ENCODE measurements at regions not wholly inside any gene's neighbourhood (a gene's known extent, or its start where the extent isn't known, plus 50 kb on each side); places are given as distances from the start of the nearest gene placed in this dataset.

DNA sequence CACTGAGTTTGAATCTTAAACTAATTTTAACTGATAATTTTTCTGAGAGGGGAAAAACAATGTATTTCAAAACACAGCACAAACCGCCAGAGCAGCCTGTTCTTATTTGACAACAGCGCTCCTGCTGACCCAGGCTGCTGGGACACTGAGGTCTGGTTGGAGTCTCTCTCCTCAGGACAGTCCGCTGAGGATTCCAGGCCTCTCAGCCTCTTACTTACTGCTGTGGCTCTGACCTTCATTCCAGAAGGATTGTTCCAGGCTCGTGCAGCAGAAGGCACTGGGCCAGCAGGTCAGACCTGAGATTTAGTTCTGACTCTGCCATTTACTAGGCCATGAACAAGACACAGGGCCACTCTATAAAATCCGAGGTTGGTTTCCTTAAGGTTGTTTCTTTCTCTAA is 393.6 kb downstream of the TDRD3 start:
- Histone ChIP-seq H3K79me2 (ENCODE audit: control insufficient read depth, insufficient read depth, low read length) (no peaks in the 10 kb centered on the region), H3K36me3 (ENCODE audit: control insufficient read depth in 2 of 2, insufficient read depth in 2 of 2, low read length in 1 of 2) (no peaks in the 10 kb centered on the region), H3K4me3 (no peak overlapping the region), H2AFZ (ENCODE audit: control insufficient read depth, low read depth, low read length) (no peak overlapping the region), H4K20me1 (ENCODE audit: control insufficient read depth, insufficient read depth) (no peaks in the 10 kb centered on the region; the same call in 1 of the 2 replicates), H3K27me3 (replicated peaks in 1 of 2; ENCODE audit: control insufficient read depth in 2 of 2, insufficient read depth in 2 of 2, low read length in 1 of 2) (no peaks in the 10 kb centered on the region), H3K9me3 (replicated peaks; ENCODE audit: control insufficient read depth, insufficient read depth, low read length) (no peaks in the 10 kb centered on the region), H3K27ac (ENCODE audit: control insufficient read depth, insufficient read depth) (no peak overlapping the region), H3K9ac (ENCODE audit: control insufficient read depth, insufficient read depth, low read length) (no peak overlapping the region), H3K4me2 (ENCODE audit: control insufficient read depth, insufficient read depth) (no peak overlapping the region), H3K4me1 (ENCODE audit: control insufficient read depth, insufficient read depth, low read length) (no peaks in the 10 kb centered on the region)
- no peak for FAIRE-seq
- intact Hi-C loops (cut with micrococcal nuclease; ENCODE audit: unreplicated experiment), result no loop called here
- 30% methylated on average over 5 of the region's 5 CpGs for WGBS (ENCODE audit: insufficient coverage, insufficient replicate concordance, low lambda C conversion rate, missing lambda C conversion rate)
- DNase-seq (ENCODE audit: low read depth, low spot score), result no peak
- RAD21 ChIA-PET (ENCODE audit: unreplicated experiment), result no interaction called here
- in situ Hi-C loops (cut with MboI), result no loop called here
- no peak for ATAC-seq
- CTCF ChIA-PET, result no interaction called here
- TF ChIP-seq FOS (IDR thresholded peaks at IDR 0.05; ENCODE audit: borderline replicate concordance, extremely low read depth, insufficient read length), result no peak
- TF ChIP-seq CHD4 (IDR thresholded peaks at IDR 0.05), result no peak
- TF ChIP-seq NKRF (conservative IDR thresholded peaks at IDR 0.05), result no peak
- no peak for TF ChIP-seq NR2C1 (IDR thresholded peaks at IDR 0.05)
- no peak for TF ChIP-seq IRF3 (IDR thresholded peaks at IDR 0.05)
- TF ChIP-seq BMI1 (IDR thresholded peaks at IDR 0.05; ENCODE audit: borderline replicate concordance), result no peak
- TF ChIP-seq HDAC2 (IDR thresholded peaks at IDR 0.05), result no peak
- no peak for TF ChIP-seq BACH1 (IDR thresholded peaks at IDR 0.05; ENCODE audit: borderline replicate concordance)
- TF ChIP-seq RAD51 (IDR thresholded peaks at IDR 0.05), result no peak
- TF ChIP-seq SIX5 (IDR thresholded peaks at IDR 0.05; ENCODE audit: low read depth, low read length, severe bottlenecking), result no peak
- TF ChIP-seq ZNF207 (IDR thresholded peaks at IDR 0.05; ENCODE audit: borderline replicate concordance), result no peak
- no peak for TF ChIP-seq FOXK2 (IDR thresholded peaks at IDR 0.05)
- BruUV-seq (replicated peaks), result no TSS peak
- SMC1A ChIA-PET (ENCODE audit: uncharacterized antibody, unreplicated experiment), result no interaction called here
- POLR2A ChIA-PET, result no interaction called here

All from GM12878 (cell line).